HepG2 (cell line): ENCODE measurements at regions not wholly inside any gene's neighbourhood (a gene's known extent, or its start where the extent isn't known, plus 50 kb on each side); places are given as distances from the start of the nearest gene placed in this dataset.
"Not testable (repeated sequence)": the region's sequence is repeated elsewhere in the genome, so short reads cannot be mapped to it uniquely, and the experiment has no call there.

Experiments
- ATAC-seq: fragments of 200-7000 bp; cut with Tn5 transposase; 3 replicates; pipeline ENCODE4 v1.9.1; 2020; ENCODE audit warnings: mild to moderate bottlenecking, moderate library complexity
- BruUV-seq: library from RNA; stranded (reverse); fragments of 400-500 nt; replicated peaks from 2 replicates; lab custom pipeline; 2021; lab: Mats Ljungman, UMichigan
- CTCF ChIA-PET: fragments of 300-600 bp; formaldehyde crosslinking; extraction: SDS; loops from one replicate; lab custom pipeline; 2021; ENCODE audit warnings: low total read pairs, inconsistent platforms, low intra/inter-chr PET ratio; lab: Yijun Ruan, JAX
- POLR2A ChIA-PET: fragments of 350-600 bp; sonication (Branson Sonifier 250); formaldehyde crosslinking; loops from one replicate; lab custom pipeline; 2020; ENCODE audit warnings: antibody characterized with exemption, inconsistent platforms; lab: Yijun Ruan, JAX
- DNase-seq: peaks from one replicate; pipeline ENCODE4 v3.0.0-alpha.2; 2015; ENCODE audit warnings: low spot score
- FAIRE-seq: peaks from 3 replicates; lab custom pipeline; 2011; peaks lifted over from hg19 to GRCh38; lab: Jason Lieb, UNC
- H2AFZ ChIP-seq: one replicate; pipeline ENCODE4 v1.6.1; 2011; ENCODE audit warnings: low read length, inconsistent platforms
- H3K27ac ChIP-seq: fragments of 300-600 bp; 3 replicates; pipeline ENCODE4 v1.8.0; 2011; ENCODE audit warnings: mixed run types, mild to moderate bottlenecking, mixed read lengths, low read length, inconsistent platforms; ENCODE audit not compliant: insufficient read depth; ENCODE audit errors: extremely low read length
- H3K27me3 ChIP-seq, 2 experiments: fragments of 200-600 bp in 1 of 2; 2 replicates in 1 of 2; 3 replicates in 1 of 2; pipeline versions ENCODE4 v1.6.0 to v1.8.0; 2011; ENCODE audit warnings: low read length in 2 of 2, mild to moderate bottlenecking in 2 of 2, moderate library complexity in 2 of 2, inconsistent platforms in 1 of 2; ENCODE audit not compliant: insufficient read depth in 2 of 2, control insufficient read depth in 1 of 2
- H3K36me3 ChIP-seq, 2 experiments: fragments of 200-600 bp in 1 of 2; replicated peaks in 1 of 2; 2 replicates in 1 of 2; 3 replicates in 1 of 2; pipeline versions ENCODE4 v1.5.1 to v1.8.0; 2011; ENCODE audit warnings: low read length in 2 of 2, inconsistent platforms in 1 of 2; ENCODE audit not compliant: insufficient read depth in 2 of 2, control insufficient read depth in 1 of 2
- H3K4me1 ChIP-seq: 2 replicates; pipeline ENCODE4 v1.5.1; 2012; ENCODE audit warnings: low read length, inconsistent platforms; ENCODE audit not compliant: insufficient read depth
- H3K4me2 ChIP-seq: 2 replicates; pipeline ENCODE4 v1.6.0; 2011; ENCODE audit warnings: low read depth, low read length, inconsistent platforms
- H3K4me3 ChIP-seq, 3 experiments: fragments of 200-600 bp in 1 of 3; sonication (generic), shearing (Covaris generic) in 1 of 3; replicated peaks in 1 of 3; 2 replicates each; pipeline ENCODE4 v1.5.1; 2011 to 2016; ENCODE audit warnings: low read length in 3 of 3, inconsistent platforms in 2 of 3, low read depth in 2 of 3, mild to moderate bottlenecking in 2 of 3, control low read depth in 1 of 3, mixed read lengths in 1 of 3; ENCODE audit not compliant: insufficient read depth in 1 of 3
- H3K79me2 ChIP-seq: one replicate; pipeline ENCODE4 v1.6.1; 2011; ENCODE audit warnings: low read length, inconsistent platforms; ENCODE audit not compliant: insufficient read depth
- H3K9ac ChIP-seq: 2 replicates; pipeline ENCODE4 v1.6.0; 2011; ENCODE audit warnings: mild to moderate bottlenecking, low read depth, low read length, inconsistent platforms; ENCODE audit not compliant: insufficient read depth
- H3K9me3 ChIP-seq: 2 replicates; pipeline ENCODE4 v1.5.1; 2012; ENCODE audit warnings: mild to moderate bottlenecking, low read length
- H4K20me1 ChIP-seq: 2 replicates; pipeline ENCODE4 v1.6.0; 2011; ENCODE audit warnings: inconsistent platforms, mild to moderate bottlenecking, low read length, moderate library complexity; ENCODE audit not compliant: insufficient read depth
- WGBS: methylation state at CpG from one replicate; pipeline ENCODE4 v1.1.6; 2017; ENCODE audit warnings: low lambda C conversion rate; 5-methylcytosine and 5-hydroxymethylcytosine counted together
- in situ Hi-C: cut with HindIII; loops from 2 replicates; pipeline ENCODE4 v1.10.0; 2017; ENCODE audit warnings: low pct_unique_long_range_greater_than_20kb; ENCODE audit not compliant: extremely low pct_ligation_motif_present
- intact Hi-C: fragments of 100-400 bp; cut with micrococcal nuclease; formaldehyde crosslinking; loops from one replicate; pipeline ENCODE4 v1.10.0; 2022; ENCODE audit not compliant: unreplicated experiment

- WGBS, result 88% methylated on average over 6 of the region's 15 CpGs
- H3K27ac ChIP-seq, H3K79me2 ChIP-seq, H3K9ac ChIP-seq, ATAC-seq, BruUV-seq, H4K20me1 ChIP-seq, H3K27me3 ChIP-seq, H3K4me2 ChIP-seq, FAIRE-seq, H3K4me1 ChIP-seq, CTCF ChIA-PET, POLR2A ChIA-PET, H3K4me3 ChIP-seq, DNase-seq, H2AFZ ChIP-seq, H3K36me3 ChIP-seq, H3K9me3 ChIP-seq, intact Hi-C loops, in situ Hi-C loops: not testable (repeated sequence)
Measured at GRCh38 chr3:125847966-125848365, 121.0 kb upstream of the ROPN1B start.

DNA sequence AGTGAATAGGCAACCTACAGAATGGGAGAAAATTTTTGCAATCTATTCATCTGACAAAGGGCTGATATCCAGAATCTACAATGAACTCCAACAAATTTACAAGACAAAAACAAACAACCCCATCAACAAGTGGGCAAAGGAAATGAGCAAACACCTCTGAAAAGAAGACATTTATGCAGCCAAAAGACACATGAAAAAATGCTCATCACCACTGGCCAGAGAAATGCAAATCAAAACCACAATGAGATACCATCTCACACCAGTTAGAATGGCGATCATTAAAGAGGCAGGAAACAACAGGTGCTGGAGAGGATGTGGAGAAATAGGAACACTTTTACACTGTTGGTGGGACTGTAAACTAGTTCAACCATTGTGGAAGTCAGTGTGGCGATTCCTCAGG lies 114.0 kb upstream of the ROPN1B start:
- DNase-seq, in situ Hi-C loops, H4K20me1 ChIP-seq, H3K9me3 ChIP-seq, BruUV-seq, H3K9ac ChIP-seq, FAIRE-seq, H3K36me3 ChIP-seq, H3K27me3 ChIP-seq, H3K4me2 ChIP-seq, ATAC-seq, POLR2A ChIA-PET, CTCF ChIA-PET, H2AFZ ChIP-seq, H3K4me1 ChIP-seq, H3K27ac ChIP-seq, intact Hi-C loops, H3K79me2 ChIP-seq, H3K4me3 ChIP-seq: not testable (repeated sequence)
- 62% methylated on average over 2 of the region's 2 CpGs for WGBS

DNA sequence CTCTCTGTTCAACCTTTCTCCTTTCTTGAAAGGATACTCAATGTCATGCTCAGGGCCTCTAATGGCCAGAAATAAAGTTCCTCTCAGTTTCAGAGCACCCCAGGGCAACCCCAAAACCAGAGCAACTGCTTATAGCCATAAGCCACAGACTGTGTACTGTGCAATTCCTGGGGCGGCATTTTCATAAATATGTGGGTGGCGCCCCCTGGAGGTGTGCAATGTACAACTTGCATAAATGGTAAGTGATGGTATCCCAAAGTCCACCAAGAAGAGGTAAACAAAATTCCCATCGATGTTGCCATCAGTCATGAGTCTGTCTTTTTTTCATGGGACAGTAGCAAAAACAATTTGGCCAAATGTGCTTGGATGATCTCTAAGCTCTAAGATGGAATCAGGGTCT lies 108.4 kb upstream of the ROPN1B start:
- 73% methylated on average over 3 of the region's 3 CpGs for WGBS
- H3K9me3 ChIP-seq, H4K20me1 ChIP-seq, intact Hi-C loops, H3K27ac ChIP-seq, ATAC-seq, H2AFZ ChIP-seq, H3K36me3 ChIP-seq, H3K79me2 ChIP-seq, CTCF ChIA-PET, BruUV-seq, POLR2A ChIA-PET, H3K4me2 ChIP-seq, H3K9ac ChIP-seq, DNase-seq, H3K27me3 ChIP-seq, H3K4me3 ChIP-seq, FAIRE-seq, in situ Hi-C loops: not testable (repeated sequence)
- peaks cover 19% of the 10 kb centered on the region for H3K4me1 ChIP-seq
